HK-2 (cell line): ENCODE measurements at regions not wholly inside any gene's neighbourhood (a gene's known extent, or its start where the extent isn't known, plus 50 kb on each side); places are given as distances from the start of the nearest gene placed in this dataset.
"Not testable (repeated sequence)": the region's sequence is repeated elsewhere in the genome, so short reads cannot be mapped to it uniquely, and the experiment has no call there.

ENCODE experiments used
- DNase-seq: peaks from one replicate; pipeline ENCODE4 v3.0.0-alpha.2; 2018; ENCODE audit not compliant: unreplicated experiment

DNA sequence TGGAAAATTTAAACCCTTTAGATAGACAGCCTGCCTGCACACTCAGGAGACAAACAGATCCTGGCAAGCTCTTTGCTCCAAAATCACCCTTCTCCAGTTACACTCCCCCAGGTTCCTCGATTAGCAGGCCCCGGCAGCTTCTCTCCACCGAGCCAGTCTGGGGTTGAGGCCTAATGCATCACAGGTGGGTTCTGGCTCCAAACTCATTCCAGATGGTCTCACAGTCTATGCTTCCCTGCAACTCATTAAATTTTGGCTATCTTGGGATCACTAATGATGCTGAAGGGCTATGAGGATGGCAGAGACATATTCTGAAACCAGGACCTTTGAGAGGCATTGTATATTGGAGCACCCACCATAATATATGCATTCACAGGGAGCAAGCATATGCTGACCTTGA lies 559.8 kb upstream of the USP24 start:
- no peak for DNase-seq

DNA sequence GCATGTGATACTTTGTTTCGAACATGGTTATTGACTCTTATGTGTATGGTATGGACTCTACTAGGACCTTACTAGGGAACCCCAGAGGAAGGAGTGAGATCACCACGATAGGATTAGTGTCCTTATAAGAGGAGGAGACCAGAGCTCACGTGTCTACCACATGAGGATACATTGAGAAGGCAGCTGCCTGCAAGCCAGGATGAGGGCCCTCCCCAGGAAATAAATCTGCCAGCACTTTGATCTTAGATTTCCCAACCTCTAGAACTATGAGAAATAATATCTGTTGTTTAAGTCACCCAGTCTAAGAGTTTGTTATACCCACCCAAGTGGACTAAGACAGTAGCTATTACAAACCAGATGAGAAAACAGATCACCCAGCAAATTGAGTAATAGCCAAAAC lies 559.3 kb upstream of the USP24 start:
- DNase-seq, result no peak

DNA sequence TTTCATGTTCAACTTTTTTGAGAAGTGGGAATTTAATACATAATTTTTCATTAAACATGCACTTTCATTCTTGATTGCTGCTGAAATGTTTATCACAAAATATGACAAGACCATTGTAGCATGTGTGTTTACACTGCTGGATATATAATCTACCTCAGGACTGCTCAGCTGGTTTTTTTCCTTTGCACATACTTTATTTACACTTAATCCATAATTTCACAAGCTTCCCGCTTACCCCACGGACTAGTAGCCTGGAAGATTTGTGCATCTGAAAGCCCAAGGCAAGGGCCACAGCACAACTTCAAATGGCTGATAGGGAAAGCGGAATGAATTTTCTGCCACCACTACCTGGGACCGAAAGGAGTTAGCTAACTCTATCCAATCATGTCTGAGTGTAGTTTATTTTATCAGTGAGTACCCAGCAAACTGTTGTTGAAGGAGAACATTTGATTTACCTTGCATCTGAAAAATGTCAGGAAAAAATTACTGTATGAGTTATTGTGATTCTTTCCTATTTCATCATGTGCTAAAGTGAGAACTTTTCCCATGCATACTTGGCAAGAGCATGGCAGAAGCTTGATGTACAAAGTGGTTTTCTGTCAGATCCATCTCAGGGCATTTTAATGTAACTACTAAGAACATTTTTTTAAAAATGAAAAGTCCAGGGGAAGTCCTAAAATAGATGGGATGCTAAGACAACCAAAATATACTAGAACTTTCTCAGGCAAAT lies 558.2 kb upstream of the USP24 start:
- DNase-seq, result no peak

DNA sequence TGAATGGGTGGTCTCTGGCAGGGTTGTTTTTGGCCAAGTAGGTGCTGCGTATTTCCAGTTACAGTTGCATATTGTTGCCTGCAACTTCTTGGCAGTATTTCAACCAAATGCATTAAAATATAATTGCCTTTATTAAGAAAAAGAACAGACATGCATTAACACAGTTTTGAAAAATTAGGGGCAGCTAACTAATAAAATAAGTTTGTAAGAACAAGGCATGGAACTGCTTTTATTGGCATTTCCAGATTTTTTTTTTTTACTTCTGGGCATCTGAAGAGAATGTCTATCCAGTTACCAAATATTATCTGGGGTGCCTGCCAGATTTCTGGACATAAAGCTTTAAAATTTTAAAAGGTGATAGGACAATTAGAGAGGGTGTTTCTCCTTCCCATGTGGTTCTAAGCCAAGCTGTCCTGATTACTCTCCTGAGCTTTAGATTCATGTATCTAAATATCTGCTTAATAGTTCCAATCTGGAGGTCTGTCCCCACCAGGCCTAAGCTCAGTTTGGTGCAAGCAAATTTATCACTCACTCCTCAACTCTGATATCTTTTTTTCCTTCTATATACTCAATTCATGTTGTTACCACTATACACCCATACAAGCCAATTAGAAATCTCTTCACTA lies 553.3 kb upstream of the USP24 start:
- no peak for DNase-seq

DNA sequence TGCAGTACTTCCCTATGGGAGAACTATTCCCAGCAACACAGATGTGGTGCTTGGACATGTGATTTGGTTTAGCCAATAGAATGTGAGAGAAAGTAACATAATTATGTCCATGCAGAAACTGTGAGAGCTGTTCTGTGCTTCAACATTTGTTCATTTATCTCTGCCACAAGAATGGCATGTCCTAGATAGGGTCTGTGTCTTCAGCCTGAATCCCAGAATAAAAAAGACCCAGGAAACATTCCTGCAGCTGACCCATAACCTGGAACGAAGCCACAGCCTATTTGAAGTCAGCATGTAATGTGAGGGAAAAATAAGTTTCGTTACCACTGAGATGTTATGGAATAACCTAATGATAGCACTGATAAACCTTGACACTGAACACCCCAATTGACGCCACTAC lies 552.0 kb upstream of the USP24 start:
- no peak for DNase-seq

DNA sequence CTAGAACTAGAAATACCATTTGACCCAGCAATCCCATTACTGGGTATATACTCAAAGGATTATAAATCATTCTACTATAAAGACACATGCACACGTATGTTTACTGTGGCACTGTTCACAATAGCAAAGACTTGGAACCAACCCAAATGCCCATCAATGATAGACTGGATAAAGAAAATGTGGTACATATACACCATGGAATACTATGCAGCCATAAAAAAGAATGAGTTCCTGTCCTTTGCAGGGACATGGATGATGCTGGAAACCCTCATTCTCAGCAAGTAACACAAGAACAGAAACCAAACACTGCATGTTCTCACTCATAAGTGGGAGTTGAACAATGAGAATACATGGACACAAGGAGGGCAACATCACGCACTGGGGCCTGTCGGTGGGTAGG lies 550.3 kb upstream of the USP24 start:
- not testable (repeated sequence) for DNase-seq

DNA sequence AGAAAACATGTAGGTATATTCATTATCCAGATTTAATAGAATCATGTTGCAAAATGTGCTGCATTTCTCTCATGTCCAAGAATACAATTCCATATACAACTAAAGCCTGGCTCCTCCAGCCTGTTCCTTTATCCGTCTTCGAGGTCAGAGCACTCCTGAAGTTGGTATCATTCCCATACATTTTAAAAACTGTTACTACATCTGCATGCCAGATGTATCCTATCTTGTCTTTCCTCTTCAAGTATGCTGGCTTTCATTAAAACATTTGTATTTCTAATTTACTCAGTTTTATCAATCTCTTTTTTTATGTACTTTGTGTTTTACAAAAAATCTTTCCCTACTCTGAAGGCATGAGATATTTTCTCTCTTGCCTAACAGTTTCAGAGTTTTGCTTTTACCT lies 536.6 kb upstream of the USP24 start:
- no peak for DNase-seq

DNA sequence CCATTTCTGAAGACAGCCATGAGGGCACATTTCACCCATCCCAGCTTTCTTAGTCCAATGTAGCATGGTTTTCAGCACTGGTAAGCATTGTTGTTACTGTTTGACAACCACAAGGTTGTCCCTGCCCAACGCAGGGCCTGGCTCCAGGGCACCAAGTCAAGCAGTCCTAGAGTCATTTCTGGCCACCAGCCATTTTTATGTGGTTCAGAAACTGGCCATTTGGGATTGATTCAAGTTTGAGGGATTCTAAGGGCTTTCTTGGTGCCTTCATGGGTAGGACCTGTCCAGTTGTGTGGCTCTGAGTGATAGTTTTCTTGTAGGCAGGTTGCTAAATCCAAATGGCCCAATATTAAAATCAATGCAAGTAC lies 535.4 kb upstream of the USP24 start:
- DNase-seq, result no peak

DNA sequence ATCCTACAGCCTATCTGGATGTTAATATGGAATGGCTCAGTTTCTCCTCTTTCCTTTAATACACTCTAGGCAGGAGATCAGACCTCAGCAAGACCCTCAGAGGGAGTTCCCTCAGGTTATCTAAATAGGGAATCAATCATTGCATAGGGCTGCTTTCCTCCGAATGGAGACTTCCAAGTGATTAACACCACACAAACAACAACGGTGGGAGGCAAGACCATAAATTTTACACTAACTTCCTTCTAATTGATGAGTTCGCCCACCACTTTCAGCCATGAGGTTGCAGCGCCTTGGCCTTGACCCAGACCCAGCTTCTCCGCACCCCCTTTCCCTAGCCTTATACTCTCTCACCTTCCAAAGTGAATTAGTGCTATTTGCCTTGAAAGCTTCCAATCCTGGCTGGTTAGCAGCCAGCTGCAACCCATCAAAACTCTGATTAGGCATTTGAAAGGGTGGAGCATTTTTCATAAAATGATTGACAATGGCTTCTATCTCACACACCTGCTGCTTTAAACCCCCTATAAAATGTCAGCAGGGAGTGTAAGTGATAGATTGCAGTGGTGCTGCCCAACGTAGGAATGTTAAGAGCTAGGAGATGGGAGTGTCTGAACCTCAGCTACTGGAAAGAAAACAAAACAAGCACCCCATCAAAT lies 534.9 kb upstream of the USP24 start:
- DNase-seq, result no peak

DNA sequence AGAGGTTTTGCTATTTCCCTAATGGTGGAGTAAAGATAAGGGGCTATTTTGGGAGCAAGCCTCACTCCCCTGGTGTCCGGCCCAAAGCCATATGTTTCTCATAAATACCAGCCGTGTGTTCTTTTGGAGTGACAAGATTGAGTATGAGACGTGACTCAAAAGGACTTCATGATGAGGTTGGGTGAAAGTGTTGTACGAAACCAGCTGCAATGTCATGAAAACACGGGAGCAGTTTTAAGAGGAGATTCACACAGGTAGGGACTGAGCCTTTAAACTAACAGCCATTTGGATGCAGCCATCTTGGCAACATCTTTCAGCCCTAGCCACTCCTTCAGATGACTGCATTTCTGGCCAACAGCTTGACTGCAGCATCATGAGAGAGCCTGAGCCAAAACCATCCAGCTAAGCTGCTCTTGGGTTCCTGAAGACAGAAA lies 532.3 kb upstream of the USP24 start:
- no peak for DNase-seq

DNA sequence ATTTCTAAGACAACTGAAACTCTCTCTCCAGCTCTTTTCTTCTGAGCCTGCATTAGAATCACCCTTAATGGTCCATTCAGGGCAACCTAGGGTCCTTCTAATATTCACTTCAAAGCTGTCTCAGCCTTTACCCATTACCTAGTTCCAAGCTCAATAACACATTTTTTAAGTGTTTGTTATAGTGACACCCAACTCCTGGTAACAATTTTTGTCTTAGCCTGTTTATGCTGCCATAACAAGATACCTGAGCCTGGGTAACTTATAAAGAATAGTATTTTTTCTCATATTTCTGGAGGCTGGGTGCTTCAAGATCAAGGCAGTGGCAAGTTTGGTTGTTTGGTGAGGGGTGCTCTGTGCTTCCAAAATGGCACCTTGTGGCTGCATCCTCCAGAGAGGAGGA lies 531.5 kb upstream of the USP24 start:
- no peak for DNase-seq

DNA sequence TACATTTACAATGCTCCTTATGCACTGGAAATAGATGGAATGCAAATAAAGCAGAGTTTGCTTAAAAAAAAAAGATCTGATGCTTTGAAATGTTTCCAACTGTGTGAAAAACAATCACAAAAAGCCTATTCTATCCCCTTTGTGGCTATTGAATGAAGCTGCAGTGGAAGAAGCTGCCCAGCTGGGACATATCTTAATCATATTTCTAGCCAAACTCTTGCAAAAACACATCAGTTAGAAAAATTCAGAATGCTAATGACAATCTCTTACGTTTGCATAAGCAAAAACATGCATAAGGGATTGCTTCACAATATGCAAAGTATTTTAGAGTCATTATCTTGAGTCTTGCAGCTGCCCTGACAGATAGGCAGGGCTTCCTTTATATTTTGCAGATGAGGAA lies 526.4 kb upstream of the USP24 start:
- no peak for DNase-seq

DNA sequence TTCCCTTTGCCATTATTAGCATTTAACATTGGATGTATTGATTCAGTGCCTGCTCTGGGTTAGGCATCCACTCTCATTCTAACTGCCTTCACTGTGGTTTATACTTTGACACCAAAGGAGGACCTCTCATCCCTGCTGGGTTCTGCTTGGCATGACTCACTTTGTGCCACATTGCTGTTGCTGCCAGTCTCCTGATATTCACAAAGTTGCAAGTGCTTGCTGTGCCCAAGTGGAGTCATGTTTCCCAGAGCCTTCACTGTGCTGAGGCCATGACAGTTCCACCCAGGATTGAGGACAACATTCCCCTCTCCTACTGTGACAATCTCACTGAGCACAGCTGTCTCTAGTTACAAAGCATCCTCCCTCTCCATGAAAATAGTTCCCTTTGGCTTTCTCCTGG lies 519.9 kb upstream of the USP24 start:
- no peak for DNase-seq

DNA sequence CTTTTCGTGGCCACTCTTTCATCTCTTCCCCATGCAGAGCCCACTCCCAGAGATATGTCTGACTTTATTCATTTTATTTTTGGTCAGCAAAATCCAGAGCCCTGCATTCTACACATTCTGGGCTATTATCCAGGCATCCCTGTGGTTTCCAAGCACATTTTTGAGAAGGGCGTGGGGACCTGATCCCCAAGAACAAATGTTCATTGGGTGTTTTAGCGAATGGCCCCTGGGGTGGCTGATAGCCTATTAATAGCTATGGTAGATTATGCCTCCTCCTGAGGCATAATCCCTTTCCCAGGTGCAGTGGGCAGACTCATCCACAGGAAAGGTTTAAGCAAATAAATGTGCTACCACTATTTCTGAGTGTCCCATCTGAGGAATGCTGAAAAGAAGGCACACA lies 511.8 kb upstream of the USP24 start:
- no peak for DNase-seq

DNA sequence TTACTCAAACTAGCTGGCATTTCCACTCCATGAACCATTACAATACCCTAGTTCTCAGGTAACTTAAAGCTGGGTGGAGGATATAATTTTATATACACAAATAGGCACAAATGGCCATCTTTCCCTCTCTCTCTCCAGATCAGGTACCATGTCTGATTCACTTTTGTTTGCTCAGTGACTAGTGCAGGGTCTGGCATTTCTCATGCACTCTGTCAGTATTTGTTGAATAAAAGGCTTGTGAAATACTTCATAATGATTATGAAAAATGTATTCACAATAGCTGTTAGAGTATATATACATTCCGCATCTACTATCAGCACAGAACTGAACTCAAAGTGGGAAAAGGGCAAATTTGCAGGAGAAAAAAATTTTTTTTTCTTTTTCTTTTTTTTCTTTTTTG lies 510.2 kb upstream of the USP24 start:
- no peak for DNase-seq

DNA sequence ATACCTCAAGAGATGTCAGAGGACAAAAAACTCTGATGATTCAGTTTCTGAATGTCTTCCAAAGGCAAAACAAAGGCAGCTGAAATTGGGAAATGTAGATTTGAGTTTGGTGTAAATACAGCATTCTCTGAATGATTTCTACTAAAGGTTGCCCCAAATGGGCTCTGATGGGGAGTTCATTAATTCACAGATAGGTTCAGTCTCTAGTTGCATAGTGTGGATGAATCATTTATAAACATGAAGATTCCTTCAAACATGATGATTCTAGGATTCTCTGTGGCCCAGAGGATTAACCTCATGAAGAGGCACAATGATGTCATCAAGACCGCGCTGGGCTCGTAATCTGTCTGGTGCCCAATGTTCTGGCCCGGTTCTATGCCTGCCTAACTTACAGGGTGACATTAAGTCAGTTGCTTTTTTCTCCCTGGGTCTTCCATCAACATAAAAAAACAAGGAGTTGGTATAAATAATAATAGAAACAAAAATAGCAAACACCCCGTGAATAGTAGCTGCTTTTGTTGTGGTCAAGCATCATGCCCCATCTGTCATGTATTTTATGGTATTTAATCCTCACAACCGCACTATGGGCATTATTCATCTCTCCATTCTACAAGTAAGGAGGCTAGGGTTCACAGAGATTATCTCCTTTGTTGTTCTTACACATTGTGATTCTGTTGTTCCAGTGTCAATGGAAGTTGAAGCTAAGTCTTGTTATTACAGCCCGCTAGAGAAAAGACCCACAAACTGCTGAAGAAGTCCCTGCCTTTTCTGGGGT lies 509.6 kb upstream of the USP24 start:
- no peak for DNase-seq

DNA sequence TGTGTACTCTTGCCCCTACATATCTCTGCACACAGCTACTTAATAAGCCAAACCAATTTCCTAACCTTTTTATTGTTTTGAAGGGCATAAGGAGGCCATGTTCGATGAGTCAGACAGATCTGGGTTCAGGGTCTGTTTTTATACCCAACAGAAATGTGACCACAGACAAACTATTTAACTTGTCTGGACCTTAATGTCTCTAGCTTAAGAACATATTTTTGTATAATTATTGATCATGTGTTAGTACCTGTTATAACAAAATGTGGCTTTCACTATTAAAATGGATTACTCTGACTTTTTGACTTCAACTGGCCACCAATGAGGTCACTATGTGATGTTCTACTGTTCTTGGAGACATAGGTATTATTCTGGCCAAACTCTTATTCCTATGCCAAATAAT lies 507.8 kb upstream of the USP24 start:
- no peak for DNase-seq

DNA sequence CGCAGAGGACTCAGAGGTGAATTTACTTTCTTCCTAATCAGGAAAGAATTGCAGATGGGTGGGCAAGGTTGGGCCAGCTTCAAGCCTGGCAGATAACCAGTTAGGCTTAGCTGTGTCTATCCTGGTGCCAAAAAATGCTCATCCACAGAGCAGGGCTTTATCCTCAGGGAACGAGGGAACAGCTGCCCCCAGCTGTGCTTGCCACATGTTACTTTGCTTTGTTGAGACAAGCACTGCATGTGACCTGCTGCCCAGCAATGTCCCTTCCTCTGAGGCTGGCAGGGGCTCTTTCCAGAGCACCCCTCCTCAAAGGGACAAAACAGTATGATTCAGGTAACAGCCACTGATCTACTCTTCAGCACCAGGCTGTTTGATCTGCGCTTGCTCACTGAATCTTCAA lies 505.1 kb upstream of the USP24 start:
- no peak for DNase-seq

DNA sequence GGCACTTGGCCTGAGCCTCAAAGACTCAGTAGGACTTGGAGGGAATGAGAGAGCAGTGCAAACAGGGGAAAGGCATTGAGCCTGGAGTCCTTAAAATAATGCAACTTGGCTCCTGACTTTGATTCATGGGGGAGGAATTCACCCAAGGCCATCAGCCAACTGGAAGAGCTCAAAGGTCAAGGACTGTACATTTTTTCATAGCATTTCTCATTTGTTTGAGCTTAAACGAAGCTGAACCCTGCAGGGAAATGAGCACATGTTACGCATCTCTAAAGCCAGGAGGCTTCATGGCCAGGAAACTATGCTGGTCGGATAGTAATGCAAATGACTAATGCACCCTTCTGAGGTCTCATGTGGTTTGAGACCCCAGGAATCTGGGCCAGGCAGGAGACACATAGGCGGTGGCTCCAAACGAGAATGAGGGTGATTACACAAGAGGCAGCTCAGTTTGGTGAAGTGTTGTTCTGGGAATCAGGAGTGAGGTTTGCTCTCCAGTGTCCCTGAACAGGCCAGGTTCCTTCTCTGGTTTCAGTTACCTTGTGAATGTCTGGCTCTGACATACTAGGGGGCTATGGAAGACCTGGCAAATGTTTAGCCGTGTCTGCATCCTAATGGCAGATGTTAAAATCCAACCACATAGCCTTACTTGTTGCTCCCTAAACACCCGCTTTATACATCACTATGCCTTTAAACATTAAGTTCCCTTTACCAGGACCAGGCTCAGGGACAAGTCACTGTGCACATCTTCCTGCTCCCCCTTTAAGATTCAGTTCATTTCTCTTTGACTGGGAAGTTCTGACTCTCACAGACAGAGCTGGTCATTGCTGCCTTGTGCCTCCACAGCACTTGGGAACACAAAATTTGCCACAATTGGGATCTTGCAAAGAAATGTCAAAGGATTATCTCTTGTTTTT lies 503.9 kb upstream of the USP24 start:
- DNase-seq, result peak; percentile 1

DNA sequence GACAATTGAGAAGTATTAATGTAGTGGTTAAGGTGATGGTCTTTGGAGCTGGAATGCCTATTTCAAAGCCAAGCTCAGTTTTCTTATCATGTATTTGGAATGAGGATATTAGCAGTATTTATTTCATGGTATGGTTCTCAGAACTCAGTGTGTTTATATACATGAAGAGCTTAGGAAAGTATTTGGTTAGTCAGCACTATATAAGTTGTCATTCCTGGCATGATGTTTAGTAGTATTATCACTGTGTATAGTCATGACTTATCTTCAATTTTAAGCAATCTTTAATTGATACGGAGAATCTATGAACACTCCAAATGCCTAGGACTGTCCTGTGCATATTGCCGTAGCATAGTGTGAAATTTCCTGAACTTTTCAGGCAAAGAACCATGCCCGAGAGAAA lies 501.9 kb upstream of the USP24 start:
- no peak for DNase-seq

DNA sequence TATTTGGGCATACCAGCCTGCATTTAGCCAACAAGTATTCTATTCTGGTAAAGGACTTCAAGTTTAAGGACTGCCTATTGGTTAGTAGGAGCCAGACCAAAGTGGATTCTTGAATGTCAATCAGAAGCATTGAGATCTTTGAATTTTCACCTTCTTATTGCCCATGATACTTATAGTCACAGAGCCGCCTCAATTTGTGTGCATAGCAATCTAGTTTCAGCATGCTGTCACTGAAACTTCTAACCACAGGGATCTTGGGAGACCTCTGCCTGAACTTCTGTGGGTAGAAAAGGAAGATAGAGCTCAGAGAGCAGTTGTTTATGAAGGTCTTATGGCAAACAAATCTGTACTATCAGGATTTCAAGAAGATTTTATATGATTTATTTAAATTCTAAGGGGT lies 501.4 kb upstream of the USP24 start:
- DNase-seq, result no peak

DNA sequence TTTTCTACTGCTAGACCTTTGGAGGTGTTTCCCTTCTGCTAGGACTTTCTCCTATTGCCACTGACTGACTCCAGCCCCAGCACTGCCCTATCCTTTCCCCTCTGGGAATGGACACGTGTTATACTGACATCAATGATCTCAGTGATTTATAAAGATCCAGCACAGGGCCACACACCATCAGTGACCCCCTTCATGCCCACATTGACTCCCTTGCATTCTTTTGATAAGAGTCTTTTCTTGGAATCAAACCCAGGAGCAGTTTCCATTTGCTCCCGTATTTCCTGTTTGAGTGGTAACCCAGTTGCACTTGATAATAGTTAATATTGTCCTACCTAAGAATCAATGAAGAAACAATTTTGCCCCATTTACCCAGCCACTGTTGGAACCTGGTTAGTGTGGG lies 501.0 kb upstream of the USP24 start:
- no peak for DNase-seq
